GM18873 (cell line): ENCODE measurements at regions not wholly inside any gene's neighbourhood (a gene's known extent, or its start where the extent isn't known, plus 50 kb on each side); places are given as distances from the start of the nearest gene placed in this dataset.
"Not testable (repeated sequence)": the region's sequence is repeated elsewhere in the genome, so short reads cannot be mapped to it uniquely, and the experiment has no call there.

Experiments used
- ATAC-seq: cut with Tn5 transposase; IDR thresholded peaks from one replicate; pipeline ENCODE4 v1.9.1; 2021; ENCODE audit warnings: mild to moderate bottlenecking, moderate library complexity, moderate number of reproducible peaks; ENCODE audit not compliant: unreplicated experiment, low FRiP score

DNA sequence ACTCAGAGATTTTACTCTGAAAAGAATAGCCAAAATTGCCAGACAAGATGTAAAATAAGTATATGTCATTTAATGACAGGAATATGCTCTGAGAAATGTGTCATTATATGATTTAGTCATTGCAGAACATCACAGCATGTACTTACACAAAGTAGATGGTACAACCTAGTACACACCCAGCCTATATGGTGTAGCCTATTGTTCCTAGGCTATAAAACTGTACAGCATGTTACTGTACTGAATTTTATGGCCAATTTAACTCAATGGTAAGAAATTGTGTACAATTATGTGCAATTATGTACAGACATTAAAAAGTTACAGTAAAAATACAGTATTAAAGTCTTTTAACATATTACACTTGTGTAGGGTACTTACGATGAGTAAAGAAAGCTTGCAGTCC, 311.9 kb upstream of the EPHA7 start:
- no peak for ATAC-seq

- no peak for ATAC-seq
These were observed 308.8 kb upstream of the EPHA7 start for GRCh38 chr6:93728150-93728549.

GRCh38 chr6:93727447-93727846, 308.1 kb upstream of the EPHA7 start:
- ATAC-seq = no peak

GRCh38 chr6:93721386-93722048, 302.2 kb upstream of the EPHA7 start:
- ATAC-seq = no peak

- ATAC-seq = no peak
These were observed 294.6 kb upstream of the EPHA7 start for GRCh38 chr6:93713974-93714373.

GRCh38 chr6:93703431-93703830, 284.1 kb upstream of the EPHA7 start:
- ATAC-seq = no peak

DNA sequence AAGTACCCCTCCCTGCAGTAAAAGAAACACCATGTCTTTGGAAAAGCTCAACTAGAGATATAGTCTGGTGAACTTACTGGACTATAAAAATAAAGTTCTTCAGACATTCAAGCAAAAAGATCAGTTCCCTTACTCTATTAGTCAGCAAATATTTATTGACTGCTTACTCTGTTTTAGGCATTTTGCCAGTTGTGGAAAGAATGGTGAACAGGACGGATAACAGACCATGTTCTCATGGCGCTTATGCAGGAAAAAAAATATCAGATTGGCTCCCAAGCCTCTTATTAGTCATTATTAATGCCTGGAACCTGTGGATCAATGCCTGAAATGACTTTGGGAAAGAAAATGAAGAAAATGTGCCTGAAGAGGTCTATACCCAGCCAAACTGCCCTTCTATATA, 282.2 kb upstream of the EPHA7 start:
- no peak for ATAC-seq

GRCh38 chr6:93685494-93685893, 266.1 kb upstream of the EPHA7 start:
- ATAC-seq = no peak

DNA sequence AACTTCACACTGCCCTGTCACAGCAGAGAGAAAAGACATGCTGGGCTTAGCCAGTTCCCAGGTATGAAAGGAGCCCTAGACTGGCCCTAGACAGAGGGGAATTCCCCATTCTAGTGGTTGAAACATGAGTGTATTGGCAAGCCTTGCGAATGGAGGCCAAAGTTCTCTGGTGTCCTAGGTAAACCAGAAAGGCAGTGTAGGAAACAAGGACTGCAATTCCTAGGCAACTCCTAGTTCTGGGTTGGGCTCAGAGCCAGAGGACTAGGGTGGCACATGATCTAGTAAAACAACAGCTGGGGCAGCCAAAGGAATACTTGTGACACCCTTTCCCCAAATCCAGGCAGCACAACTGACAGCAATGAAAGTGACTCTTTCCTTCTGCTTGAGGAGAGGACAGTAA, 265.0 kb upstream of the EPHA7 start:
- no peak for ATAC-seq

DNA sequence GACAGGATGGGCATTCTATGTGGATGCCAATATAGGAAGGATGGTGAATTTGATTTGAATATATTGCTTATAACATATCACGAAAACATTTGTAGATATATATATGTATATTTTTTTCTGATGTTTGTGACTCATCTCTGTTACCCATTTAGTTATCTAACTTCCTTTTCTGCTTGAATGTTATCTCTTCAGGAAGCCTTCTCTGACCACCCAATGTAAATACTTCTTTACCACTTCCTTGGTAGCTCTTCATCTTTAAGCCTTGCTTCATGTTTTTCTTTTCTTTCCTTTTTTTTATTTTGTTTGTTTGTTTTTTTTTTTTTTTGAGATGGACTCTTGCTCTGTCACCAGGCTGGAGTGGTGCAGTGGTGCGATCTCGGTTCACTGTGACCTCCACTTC, 260.5 kb upstream of the EPHA7 start:
- ATAC-seq = no peak

DNA sequence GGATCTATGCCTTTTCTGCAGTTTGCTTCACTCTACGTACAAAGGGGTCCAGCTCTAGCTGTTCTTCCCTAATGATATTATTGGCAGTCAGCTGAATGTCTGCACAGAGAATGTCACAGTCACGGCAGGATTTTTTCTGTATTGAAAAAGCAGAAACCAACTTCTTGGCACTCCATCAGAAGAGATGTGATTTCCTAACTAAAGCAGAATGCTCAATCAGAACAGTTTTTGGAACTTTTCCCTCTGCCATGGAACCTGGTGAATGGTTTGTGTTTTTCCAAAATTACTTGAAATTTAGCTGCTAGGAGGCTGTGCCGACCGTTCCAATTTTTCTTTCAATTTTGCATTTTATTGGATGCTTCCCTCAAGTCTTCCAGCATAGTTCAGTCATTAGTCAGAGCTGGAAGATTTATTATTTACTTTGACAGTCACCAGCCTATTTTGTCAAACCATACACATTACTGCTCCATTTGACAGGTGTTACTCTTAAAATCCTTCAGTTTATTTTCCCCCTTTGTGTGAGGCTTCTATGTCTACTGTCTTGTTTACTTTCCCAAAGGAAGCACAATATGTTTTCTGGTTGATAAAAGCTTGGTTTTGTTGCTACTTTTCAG, 259.6 kb upstream of the EPHA7 start:
- no peak for ATAC-seq

GRCh38 chr6:93677264-93677965, 258.1 kb upstream of the EPHA7 start:
- ATAC-seq = no peak

- no peak for ATAC-seq
These were observed 257.2 kb upstream of the EPHA7 start for GRCh38 chr6:93676581-93676980.

- no peak for ATAC-seq
These were observed 256.6 kb upstream of the EPHA7 start for GRCh38 chr6:93675856-93676417.

GRCh38 chr6:93663111-93663510, 243.8 kb upstream of the EPHA7 start:
- ATAC-seq = no peak

DNA sequence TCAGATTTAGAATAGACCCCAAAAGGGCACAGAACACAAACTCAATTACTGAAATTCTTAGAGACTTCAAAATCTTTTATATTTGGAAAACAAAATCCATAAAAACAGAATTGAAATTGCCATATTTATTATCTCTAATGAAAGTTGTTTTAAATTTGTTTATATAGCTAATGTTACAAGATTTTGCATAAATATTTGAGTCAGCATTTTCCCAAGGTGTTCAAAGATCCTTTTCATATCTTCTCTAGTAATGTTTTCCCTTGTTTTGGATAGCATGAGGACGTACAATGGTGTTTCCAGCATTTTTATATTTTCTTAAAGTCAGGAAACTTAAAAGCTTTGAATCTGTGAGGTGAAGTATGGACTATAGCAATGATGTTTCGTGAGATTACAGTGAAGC, 235.2 kb upstream of the EPHA7 start:
- ATAC-seq = no peak

- ATAC-seq = no peak
These were observed 225.3 kb upstream of the EPHA7 start for GRCh38 chr6:93644611-93645010.

- no peak for ATAC-seq
These were observed 219.8 kb upstream of the EPHA7 start for GRCh38 chr6:93639126-93639525.

DNA sequence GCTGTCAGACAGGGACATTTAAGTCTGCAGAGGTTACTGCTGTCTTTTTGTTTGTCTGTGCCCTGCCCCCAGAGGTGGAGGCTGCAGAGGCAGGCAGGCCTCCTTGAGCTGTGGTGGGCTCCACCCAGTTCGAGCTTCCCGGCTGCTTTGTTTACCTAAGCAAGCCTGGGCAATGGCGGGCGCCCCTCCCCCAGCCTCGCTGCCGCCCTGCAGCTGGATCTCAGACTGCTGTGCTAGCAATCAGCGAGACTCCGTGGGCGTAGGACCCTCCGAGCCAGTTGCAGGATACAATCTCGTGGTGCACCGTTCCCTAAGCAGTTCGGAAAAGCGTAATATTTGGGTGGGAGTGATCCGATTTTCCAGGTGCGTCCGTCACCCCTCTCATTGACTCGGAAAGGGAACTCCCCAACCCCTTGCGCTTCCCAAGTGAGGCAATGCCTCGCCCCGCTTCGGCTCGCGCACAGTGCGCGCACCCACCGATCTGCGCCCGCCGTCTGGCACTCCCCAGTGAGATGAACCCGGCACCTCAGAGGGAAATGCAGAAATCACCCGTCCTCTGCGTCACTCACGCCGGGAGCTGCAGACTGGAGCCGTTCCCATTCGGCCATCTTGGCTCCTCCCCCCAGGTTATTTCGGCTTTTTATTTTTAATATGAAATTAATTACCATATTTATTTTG, 217.8 kb upstream of the EPHA7 start:
- not testable (repeated sequence) for ATAC-seq

DNA sequence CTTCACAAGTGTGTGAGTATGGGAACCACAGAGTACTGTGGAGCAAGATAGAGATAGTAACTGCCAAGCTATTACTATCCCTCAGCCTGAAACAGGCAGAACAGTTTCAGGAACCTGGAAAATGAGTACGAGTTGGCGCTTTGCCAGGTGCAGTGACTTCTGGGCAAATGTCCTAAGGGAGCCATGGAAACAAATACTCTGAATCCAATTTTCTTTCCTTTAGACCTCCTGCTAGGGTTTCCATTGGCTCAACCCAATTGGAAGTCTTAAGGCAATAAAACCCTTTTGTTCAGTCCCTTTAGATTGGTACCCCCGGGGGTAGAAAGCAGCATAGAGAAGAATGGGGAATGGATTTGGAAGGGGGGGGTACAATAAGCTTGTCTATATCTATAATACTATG, 205.0 kb upstream of the EPHA7 start:
- ATAC-seq = no peak

DNA sequence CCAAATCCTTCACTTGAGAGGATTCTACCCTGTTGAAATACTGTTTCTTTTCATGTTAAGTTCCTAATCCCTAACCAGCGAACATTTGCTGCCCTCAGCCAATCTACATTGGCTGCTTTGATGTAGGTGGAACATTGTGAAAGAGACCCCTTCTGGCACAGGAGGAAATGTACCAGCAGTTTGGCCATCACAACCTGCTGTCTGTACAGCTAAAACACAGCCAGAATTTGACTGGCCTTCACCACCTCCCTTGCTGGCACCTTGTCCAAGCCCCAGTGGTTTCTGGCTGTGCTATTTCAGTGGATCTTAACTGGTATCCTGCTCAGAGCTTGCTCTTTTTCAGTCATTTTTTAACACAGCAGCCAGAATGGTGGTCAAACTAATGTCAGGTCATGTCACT, 202.1 kb upstream of the EPHA7 start:
- ATAC-seq = no peak
